ENCODE measurements at regions not wholly inside any gene's neighbourhood (a gene's known extent, or its start where the extent isn't known, plus 50 kb on each side); places are given as distances from the start of the nearest gene placed in this dataset.

GRCh38 chr12:118536306-118536906, 160.1 kb downstream of the SUDS3 start:
- TF ChIP-seq CTCF (IDR thresholded peaks at IDR 0.05) (no peak), POLR2A (IDR thresholded peaks at IDR 0.05) (no peak)

Data from uterus (tissue), 2 donors.